ENCODE measurements at regions not wholly inside any gene's neighbourhood (a gene's known extent, or its start where the extent isn't known, plus 50 kb on each side); places are given as distances from the start of the nearest gene placed in this dataset.

DNA sequence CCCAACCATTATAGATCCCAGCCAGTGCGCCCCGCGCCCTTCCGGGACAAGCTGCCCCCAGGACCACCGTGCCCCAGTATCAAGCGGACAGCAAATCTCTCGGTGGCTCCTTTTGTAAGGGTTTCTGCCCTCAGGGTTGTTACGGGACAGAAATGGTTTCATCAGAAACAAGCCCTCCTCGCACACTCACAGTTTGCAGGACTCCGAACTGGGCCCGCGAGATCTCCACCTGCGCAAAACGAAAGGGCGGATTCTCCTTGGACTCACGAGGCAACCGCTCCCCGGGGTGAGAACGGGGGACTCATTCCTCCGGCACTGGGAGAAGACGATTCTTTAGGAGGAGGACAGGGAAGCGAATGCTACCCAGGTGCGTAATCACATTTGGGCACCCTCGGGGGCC is 51.1 kb upstream of the H6PD start:
- FAIRE-seq (no peak), DNase-seq (ENCODE audit: low read depth) (no peak)
- Histone ChIP-seq H3K4me3 (ENCODE audit: low read depth, low read length) (peak overlapping the region; percentile 58), H3K36me3 (ENCODE audit: control insufficient read depth, insufficient read depth, low read length) (peaks cover 4% of the 10 kb centered on the region), H3K27me3 (ENCODE audit: control insufficient read depth, insufficient read depth, low read length) (no peaks in the 10 kb centered on the region)
- TF ChIP-seq, protein P1, sequence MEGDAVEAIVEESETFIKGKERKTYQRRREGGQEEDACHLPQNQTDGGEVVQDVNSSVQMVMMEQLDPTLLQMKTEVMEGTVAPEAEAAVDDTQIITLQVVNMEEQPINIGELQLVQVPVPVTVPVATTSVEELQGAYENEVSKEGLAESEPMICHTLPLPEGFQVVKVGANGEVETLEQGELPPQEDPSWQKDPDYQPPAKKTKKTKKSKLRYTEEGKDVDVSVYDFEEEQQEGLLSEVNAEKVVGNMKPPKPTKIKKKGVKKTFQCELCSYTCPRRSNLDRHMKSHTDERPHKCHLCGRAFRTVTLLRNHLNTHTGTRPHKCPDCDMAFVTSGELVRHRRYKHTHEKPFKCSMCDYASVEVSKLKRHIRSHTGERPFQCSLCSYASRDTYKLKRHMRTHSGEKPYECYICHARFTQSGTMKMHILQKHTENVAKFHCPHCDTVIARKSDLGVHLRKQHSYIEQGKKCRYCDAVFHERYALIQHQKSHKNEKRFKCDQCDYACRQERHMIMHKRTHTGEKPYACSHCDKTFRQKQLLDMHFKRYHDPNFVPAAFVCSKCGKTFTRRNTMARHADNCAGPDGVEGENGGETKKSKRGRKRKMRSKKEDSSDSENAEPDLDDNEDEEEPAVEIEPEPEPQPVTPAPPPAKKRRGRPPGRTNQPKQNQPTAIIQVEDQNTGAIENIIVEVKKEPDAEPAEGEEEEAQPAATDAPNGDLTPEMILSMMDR (IDR thresholded peaks at IDR 0.05; ENCODE audit: insufficient read depth, low read length, severe bottlenecking): no peak

- Histone ChIP-seq H3K36me3 (ENCODE audit: control insufficient read depth, insufficient read depth, low read length) (peaks cover 4% of the 10 kb centered on the region), H3K4me3 (ENCODE audit: low read depth, low read length) (no peak overlapping the region), H3K27me3 (ENCODE audit: control insufficient read depth, insufficient read depth, low read length) (no peaks in the 10 kb centered on the region)
- FAIRE-seq: peak; percentile 28
- no peak for DNase-seq (ENCODE audit: low read depth)
- TF ChIP-seq, protein P1 (IDR thresholded peaks at IDR 0.05; ENCODE audit: insufficient read depth, low read length, severe bottlenecking): no peak
Observed at GRCh38 chr1:9183898-9184297, 50.7 kb upstream of the H6PD start.

GRCh38 chr1:9184749-9185148 is 49.8 kb upstream of the H6PD start:
- TF ChIP-seq, protein P1 (IDR thresholded peaks at IDR 0.05; ENCODE audit: insufficient read depth, low read length, severe bottlenecking): no peak
- Histone ChIP-seq H3K36me3 (ENCODE audit: control insufficient read depth, insufficient read depth, low read length) (peaks cover 3% of the 10 kb centered on the region), H3K4me3 (ENCODE audit: low read depth, low read length) (no peak overlapping the region), H3K27me3 (ENCODE audit: control insufficient read depth, insufficient read depth, low read length) (no peaks in the 10 kb centered on the region)
- FAIRE-seq: peak; percentile 40
- DNase-seq (ENCODE audit: low read depth): no peak

All from bronchial epithelial cell (primary cell).